MM.1S (cell line): ENCODE measurements at regions not wholly inside any gene's neighbourhood (a gene's known extent, or its start where the extent isn't known, plus 50 kb on each side); places are given as distances from the start of the nearest gene placed in this dataset.

Source experiments
- DNase-seq: peaks from one replicate; pipeline ENCODE4 v3.0.0-alpha.2; 2015
- H2AFZ ChIP-seq: fragments of 300-600 bp; sonication (generic); 2 replicates; pipeline ENCODE4 v1.6.0; 2016; ENCODE audit warnings: antibody characterized with exemption, low read length
- H3F3A ChIP-seq: fragments of 300-600 bp; sonication (generic); 2 replicates; pipeline ENCODE4 v1.6.1; 2016; ENCODE audit warnings: mild to moderate bottlenecking, antibody characterized with exemption, low read length, moderate library complexity, mixed read lengths; ENCODE audit not compliant: insufficient read depth
- H3K27ac ChIP-seq: fragments of 300-600 bp; sonication (generic); 2 replicates; pipeline ENCODE4 v1.5.1; 2016; ENCODE audit warnings: mild to moderate bottlenecking, low read length
- H3K27me3 ChIP-seq: fragments of 300-600 bp; sonication (generic); replicated peaks from 2 replicates; pipeline ENCODE4 v1.6.0; 2016; ENCODE audit warnings: low read length; ENCODE audit not compliant: insufficient read depth
- H3K36me3 ChIP-seq: fragments of 300-600 bp; sonication (generic); replicated peaks from 2 replicates; pipeline ENCODE4 v1.6.1; 2016; ENCODE audit warnings: mild to moderate bottlenecking, low read length, mixed read lengths; ENCODE audit not compliant: insufficient read depth
- H3K4me1 ChIP-seq: fragments of 300-600 bp; sonication (generic); 2 replicates; pipeline ENCODE4 v1.6.1; 2016; ENCODE audit warnings: low read length, mixed read lengths
- H3K4me2 ChIP-seq: fragments of 300-600 bp; sonication (generic); 2 replicates; pipeline ENCODE4 v1.6.0; 2016; ENCODE audit warnings: low read depth, low read length
- H3K4me3 ChIP-seq: fragments of 300-600 bp; sonication (generic); 2 replicates; pipeline ENCODE4 v1.5.1; 2016; ENCODE audit warnings: low read length, mixed read lengths
- H3K79me2 ChIP-seq: fragments of 300-600 bp; sonication (generic); 2 replicates; pipeline ENCODE4 v1.6.1; 2016; ENCODE audit warnings: mixed run types, low read length, mixed read lengths
- H3K9ac ChIP-seq: fragments of 300-600 bp; sonication (generic); 2 replicates; pipeline ENCODE4 v1.6.1; 2016; ENCODE audit warnings: low read length, mixed read lengths
- H3K9me2 ChIP-seq: fragments of 300-600 bp; sonication (generic); replicated peaks from 2 replicates; pipeline ENCODE4 v1.6.1; 2016; ENCODE audit warnings: mild to moderate bottlenecking, low read length, mixed read lengths; ENCODE audit not compliant: insufficient read depth
- H3K9me3 ChIP-seq: fragments of 300-600 bp; sonication (generic); replicated peaks from 2 replicates; pipeline ENCODE4 v1.6.1; 2016; ENCODE audit warnings: mild to moderate bottlenecking, low read length, mixed read lengths; ENCODE audit not compliant: insufficient read depth
- H4K20me1 ChIP-seq: fragments of 300-600 bp; sonication (generic); 2 replicates; pipeline ENCODE4 v1.6.1; 2016; ENCODE audit warnings: mild to moderate bottlenecking, low read length, moderate library complexity, mixed read lengths; ENCODE audit not compliant: insufficient read depth
- CTCF ChIP-seq: fragments of 300-600 bp; sonication (generic); IDR thresholded peaks from 2 replicates; pipeline ENCODE4 v1.5.1; 2016; ENCODE audit warnings: antibody characterized with exemption, low read length, mixed read lengths
- EZH2 ChIP-seq: fragments of 300-600 bp; sonication (generic); optimal IDR thresholded peaks from 2 replicates; pipeline ENCODE3; 2017; ENCODE audit warnings: low read depth, mild to moderate bottlenecking, antibody characterized with exemption, low read length, mixed read lengths
- EZH2phosphoT487 ChIP-seq: fragments of 300-600 bp; sonication (generic); IDR thresholded peaks from 2 replicates; pipeline ENCODE4 v1.6.1; 2018; ENCODE audit warnings: antibody characterized with exemption, low read length

DNA sequence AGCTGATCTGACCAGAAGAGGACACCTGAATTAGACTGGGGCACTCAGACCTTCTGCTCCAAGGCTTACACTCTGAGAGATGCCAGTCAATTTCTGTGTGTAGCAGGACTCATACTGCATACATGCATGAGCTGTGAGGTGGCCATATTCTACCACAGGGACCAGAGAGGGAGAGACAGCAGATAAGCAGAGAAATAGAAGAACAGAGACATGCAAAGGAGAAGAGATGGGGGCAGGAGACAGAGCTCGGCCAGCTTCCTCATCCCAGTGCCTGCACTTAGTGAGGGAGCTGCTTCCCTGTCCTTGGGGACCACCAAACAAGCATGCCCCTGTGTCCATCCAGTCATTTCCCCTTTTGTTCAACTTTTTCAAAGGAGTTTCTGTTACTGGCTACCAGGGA is 73.9 kb upstream of the ALK start:
- H3K36me3 ChIP-seq, result no peaks in the 10 kb centered on the region
- no peaks in the 10 kb centered on the region for H3K4me1 ChIP-seq
- no peaks in the 10 kb centered on the region for H3K9me3 ChIP-seq
- no peak overlapping the region for H3K27ac ChIP-seq
- no peaks in the 10 kb centered on the region for H3K9me2 ChIP-seq
- no peak overlapping the region for H3K9ac ChIP-seq
- no peak overlapping the region for H3K4me2 ChIP-seq
- H4K20me1 ChIP-seq, result no peaks in the 10 kb centered on the region
- TF ChIP-seq EZH2 (no peak), CTCF (no peak), EZH2phosphoT487 (no peak)
- no peaks in the 10 kb centered on the region for H3K79me2 ChIP-seq
- no peak for DNase-seq
- no peaks in the 10 kb centered on the region for H3K27me3 ChIP-seq
- no peak overlapping the region for H2AFZ ChIP-seq
- no peaks in the 10 kb centered on the region for H3F3A ChIP-seq
- H3K4me3 ChIP-seq, result no peak overlapping the region

- Histone ChIP-seq H3F3A (no peaks in the 10 kb centered on the region), H3K36me3 (no peaks in the 10 kb centered on the region), H3K9ac (no peak overlapping the region), H4K20me1 (no peaks in the 10 kb centered on the region), H3K4me1 (no peaks in the 10 kb centered on the region), H3K4me3 (no peak overlapping the region), H3K27ac (no peak overlapping the region), H3K9me2 (no peaks in the 10 kb centered on the region), H3K79me2 (no peaks in the 10 kb centered on the region), H3K9me3 (no peaks in the 10 kb centered on the region), H3K4me2 (no peak overlapping the region), H3K27me3 (no peaks in the 10 kb centered on the region), H2AFZ (no peak overlapping the region)
- no peak for TF ChIP-seq EZH2
- no peak for TF ChIP-seq CTCF
- TF ChIP-seq EZH2phosphoT487, result no peak
- no peak for DNase-seq
Observed at GRCh38 chr2:30003128-30003527, 81.7 kb upstream of the ALK start.

GRCh38 chr2:30022444-30023071 is 101.2 kb upstream of the ALK start:
- Histone ChIP-seq H3K4me2 (peak overlapping the region; percentile 35; the same call in 1 of the 2 replicates), H3K27ac (peak overlapping the region; percentile 56; the same call in 1 of the 2 replicates), H3K9me3 (no peaks in the 10 kb centered on the region), H3K9ac (no peak overlapping the region), H3F3A (no peaks in the 10 kb centered on the region; the same call in 1 of the 2 replicates), H3K36me3 (no peaks in the 10 kb centered on the region), H3K79me2 (no peaks in the 10 kb centered on the region), H3K4me3 (no peak overlapping the region), H3K27me3 (no peaks in the 10 kb centered on the region), H3K9me2 (no peaks in the 10 kb centered on the region), H3K4me1 (peaks cover 16% of the 10 kb centered on the region), H2AFZ (peak overlapping the region; percentile 47), H4K20me1 (no peaks in the 10 kb centered on the region)
- TF ChIP-seq CTCF (no peak), EZH2phosphoT487 (no peak), EZH2 (no peak)
- peak; percentile 64 for DNase-seq
